Urothelium cell line (cell line): ENCODE measurements at regions not wholly inside any gene's neighbourhood (a gene's known extent, or its start where the extent isn't known, plus 50 kb on each side); places are given as distances from the start of the nearest gene placed in this dataset.

Source experiments
- DNase-seq: peaks from one replicate; pipeline ENCODE4 v3.0.0; 2011; ENCODE audit warnings: low spot score, mixed read lengths
- FAIRE-seq: peaks from 2 replicates; lab custom pipeline; 2011; peaks lifted over from hg19 to GRCh38; lab: Jason Lieb, UNC

DNA sequence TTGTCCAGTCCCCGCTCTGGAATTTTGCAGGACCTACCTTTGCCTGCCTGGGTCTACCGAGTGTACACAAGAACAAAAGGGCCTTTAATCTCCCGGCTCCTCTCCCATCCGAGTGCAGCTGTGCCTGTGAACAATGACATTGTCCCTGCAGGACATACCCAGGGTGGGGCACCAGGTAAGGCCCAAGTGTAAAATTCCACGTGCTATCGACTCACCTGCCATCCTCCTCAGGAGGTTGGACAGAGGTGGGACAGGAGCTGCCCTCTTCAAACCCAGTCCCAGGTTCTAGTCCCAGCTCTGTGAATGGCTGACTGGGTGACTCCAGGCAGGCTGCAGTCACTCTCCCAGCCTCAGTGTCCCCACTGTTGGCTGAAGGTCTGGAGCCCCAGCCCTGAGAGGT is 159.6 kb upstream of the ALDH1B1 start:
- no peak for FAIRE-seq

GRCh38 chr9:38229504-38230155 is 160.6 kb upstream of the SHB start:
- no peak for FAIRE-seq
- no peak for DNase-seq

More for the DNA sequence above, 159.6 kb upstream of the ALDH1B1 start:
- DNase-seq = no peak

DNA sequence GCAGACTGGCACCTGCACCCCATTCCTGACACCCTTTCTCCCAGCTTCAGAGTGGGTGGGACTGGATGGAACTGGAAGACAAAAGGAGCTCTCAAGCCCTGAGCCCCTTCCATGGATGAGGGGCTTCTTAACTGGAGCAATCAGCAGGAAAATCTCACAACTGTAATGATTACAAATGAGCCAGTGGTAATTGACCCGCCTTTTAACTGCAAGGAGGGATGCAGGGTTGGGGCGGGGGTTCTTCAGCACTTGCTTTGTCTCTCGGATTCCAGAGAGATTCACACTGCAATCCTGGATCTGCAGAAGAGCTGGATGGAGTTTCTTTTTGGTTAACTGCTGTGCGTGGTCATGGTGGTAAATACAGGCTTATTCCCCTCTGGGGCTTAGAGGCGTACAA is 160.1 kb upstream of the SHB start:
- DNase-seq = no peak
- no peak for FAIRE-seq

DNA sequence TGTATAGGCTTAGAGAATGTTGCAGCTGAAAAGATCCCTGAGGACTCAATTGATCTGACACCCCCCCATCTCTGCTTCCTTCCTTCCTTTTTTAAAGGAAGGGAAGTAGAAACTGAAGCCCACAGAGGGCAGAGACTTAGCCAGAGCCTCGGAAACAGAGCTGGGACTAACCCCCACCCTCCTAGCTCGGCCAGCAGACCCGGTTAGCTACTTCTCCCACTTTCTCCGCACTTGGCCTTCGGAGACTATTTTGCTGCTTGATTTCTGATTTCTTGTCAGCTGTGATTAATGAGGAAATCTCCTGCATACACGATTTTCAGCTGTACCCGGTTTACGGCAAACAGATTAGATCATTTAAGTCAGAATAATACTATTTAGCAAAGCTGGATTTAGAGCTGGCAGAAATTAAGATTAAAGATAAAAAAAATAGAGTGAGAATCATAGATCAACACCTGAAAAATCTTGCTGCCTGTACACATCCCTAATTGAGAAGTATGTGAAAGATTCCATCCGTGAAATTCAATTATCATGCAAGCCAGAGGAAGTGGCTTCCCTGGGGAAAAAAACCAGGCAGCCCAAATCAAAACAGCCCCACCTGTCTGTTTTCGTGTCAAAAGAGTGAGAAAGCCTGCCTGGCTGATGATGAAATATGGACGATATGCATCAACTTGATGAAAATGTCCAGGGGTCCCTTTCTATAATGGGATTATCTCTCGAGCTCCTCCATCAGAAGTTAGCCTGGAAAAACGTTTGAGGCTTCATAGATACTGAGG is 159.5 kb upstream of the SHB start:
- DNase-seq = no peak
- no peak for FAIRE-seq

DNA sequence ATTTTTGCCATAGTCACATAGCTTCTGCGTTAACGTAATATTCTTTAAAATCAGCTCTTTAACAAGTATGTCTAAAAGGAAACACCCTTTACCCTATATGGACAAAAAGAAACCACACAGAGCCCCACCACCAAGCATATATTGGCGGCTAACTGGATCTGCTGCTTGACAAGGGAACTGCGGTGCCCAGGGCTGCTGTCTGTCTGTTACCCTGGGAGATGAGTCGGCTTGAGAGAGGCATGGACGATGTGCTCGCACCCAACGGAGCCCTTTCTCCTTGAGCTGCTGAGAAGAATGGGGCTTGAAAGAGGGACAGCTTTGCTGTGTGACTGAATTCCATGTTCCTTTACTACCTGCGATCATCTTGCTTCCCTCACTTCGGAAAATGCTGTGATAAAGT is 158.6 kb upstream of the SHB start:
- FAIRE-seq (no peak), DNase-seq (no peak)

GRCh38 chr9:38227061-38227540 is 158.1 kb upstream of the SHB start:
- peak; percentile 87 for DNase-seq
- peak; percentile 86 for FAIRE-seq

DNA sequence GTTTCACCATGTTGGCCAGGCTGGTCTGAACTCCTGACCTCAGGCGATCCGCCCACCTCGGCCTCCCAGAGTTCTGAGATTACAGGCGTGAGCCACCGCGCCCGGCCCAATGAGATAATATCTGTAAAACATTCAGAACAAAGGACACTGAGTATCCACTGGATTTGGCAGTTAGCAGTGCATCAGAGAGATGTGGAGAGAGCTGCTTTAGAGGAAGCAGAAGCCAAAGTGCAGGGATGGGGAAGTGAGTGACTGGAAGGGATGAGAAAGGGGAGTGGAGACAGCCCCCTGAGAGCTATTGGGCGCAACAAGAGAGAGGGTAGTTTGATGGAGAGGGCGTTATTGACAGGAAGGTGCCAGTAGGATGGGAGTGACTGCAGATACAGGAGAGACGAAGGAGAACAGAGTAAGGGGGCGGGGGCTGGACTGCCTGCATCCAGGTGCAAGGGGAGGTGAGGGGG is 157.5 kb upstream of the SHB start:
- DNase-seq = no peak
- FAIRE-seq = no peak

GRCh38 chr9:38224941-38225340 is 155.9 kb upstream of the SHB start:
- no peak for FAIRE-seq
- DNase-seq = no peak

- no peak for FAIRE-seq
- DNase-seq = no peak
These were observed 147.5 kb upstream of the SHB start for GRCh38 chr9:38216572-38216971.

DNA sequence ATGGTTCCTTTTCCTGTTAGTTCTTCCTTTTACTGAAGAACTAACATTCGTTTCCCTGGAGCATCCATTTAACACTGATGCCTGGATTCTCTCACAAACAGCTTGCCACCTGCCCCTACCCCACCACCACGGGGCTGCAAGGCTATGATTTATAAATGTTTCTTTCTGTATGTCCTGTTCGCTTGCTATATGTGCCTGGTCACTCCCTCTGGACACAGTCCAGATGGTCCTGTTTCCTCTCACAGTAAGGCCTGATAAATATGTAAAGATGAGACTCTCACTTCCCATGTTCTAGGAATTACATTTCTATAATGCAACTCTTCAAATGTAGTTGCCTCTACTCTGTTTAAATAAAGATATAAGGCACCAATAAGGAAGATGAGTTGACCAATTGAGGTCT is 146.4 kb upstream of the SHB start:
- DNase-seq (no peak), FAIRE-seq (no peak)

GRCh38 chr9:38214432-38214831 is 145.4 kb upstream of the SHB start:
- DNase-seq (no peak), FAIRE-seq (no peak)

- FAIRE-seq (no peak), DNase-seq (no peak)
These were observed 144.7 kb upstream of the SHB start for GRCh38 chr9:38213631-38214299.

DNA sequence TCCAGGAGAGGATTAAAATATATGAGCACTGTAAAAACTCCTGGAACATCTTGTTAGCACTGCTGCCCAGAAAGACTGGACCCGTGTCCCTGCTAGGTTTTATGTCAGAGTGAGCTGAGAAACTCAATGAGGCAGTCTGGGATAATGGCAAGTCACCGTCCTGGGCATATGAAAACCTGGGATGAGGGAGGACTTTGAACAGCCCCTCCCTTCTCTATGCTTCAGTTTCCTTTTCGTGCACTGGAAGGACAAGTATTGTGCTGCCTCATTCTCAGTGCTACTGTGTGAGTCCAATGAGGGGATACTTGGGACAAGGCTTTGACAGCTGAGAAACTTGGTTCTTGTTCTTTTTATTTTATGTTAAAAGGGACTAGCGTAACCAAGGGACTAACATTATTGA is 143.0 kb upstream of the SHB start:
- DNase-seq (no peak), FAIRE-seq (peak; percentile 35)

- FAIRE-seq (no peak), DNase-seq (no peak)
These were observed 142.0 kb upstream of the SHB start for GRCh38 chr9:38211002-38211401.

GRCh38 chr9:38208206-38208901 is 139.3 kb upstream of the SHB start:
- FAIRE-seq (no peak), DNase-seq (peak; percentile 30)

GRCh38 chr9:38207247-38207778 is 138.3 kb upstream of the SHB start:
- DNase-seq (no peak), FAIRE-seq (no peak)

- FAIRE-seq (no peak), DNase-seq (no peak)
These were observed 136.3 kb upstream of the SHB start for GRCh38 chr9:38205279-38205678.

DNA sequence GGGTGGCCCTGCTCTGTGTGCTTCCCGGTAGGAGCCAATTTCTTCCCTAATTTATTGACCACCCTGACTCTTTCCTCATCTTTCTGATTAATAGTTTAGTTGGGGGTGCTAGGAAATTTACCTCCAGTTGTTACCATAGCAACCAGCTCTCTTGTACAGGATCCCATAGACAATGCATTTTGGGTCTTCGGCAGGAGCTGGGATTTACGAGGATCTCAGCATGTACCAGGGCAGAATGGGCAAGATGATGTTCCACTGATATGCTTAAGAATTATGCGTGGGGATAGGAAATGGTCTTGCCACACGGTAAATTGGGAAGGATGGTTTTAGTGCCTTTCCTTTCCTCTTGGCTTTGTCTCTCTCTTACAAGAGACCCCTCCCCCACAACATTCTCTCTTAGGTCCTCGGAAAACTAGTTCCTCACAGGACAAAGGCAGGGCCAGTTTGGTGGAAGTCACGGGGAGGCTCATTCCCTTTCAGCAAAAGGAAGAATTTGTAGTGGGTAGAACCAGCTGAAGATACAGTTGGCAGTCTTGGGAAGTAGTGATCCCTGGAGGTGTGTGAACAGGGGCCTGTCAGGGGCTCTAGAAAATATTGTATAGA is 133.4 kb upstream of the SHB start:
- DNase-seq = no peak
- FAIRE-seq = no peak

DNA sequence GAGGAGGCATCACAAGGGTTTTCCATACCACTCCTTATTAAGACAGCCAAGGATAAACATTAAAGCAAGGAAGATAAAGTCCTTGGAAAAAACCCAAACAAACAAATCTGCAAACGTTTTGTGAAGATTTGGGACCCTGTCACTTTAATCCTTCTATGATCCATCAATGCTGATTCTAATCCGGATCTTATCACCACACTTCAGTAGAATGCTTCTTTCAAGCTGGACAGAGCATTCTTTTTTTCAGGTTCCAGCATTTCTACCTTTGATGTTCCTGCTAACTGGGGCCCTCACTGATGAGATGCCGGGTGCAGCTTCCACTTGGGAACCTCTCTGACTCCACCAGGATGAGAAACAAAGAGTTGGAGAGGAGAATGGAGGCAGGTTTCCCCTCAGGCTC is 132.8 kb upstream of the SHB start:
- no peak for DNase-seq
- FAIRE-seq = no peak

- no peak for FAIRE-seq
- DNase-seq = no peak
These were observed 131.4 kb upstream of the SHB start for GRCh38 chr9:38200431-38200830.

- FAIRE-seq = no peak
These were observed 129.1 kb upstream of the SHB start for GRCh38 chr9:38198140-38198539.

More at GRCh38 chr9:38198140-38198539, 129.1 kb upstream of the SHB start:
- DNase-seq = no peak
